ENCODE measurements at regions not wholly inside any gene's neighbourhood (a gene's known extent, or its start where the extent isn't known, plus 50 kb on each side); places are given as distances from the start of the nearest gene placed in this dataset.

GRCh38 chr4:132384709-132385108 lies 764.4 kb upstream of the PCDH10 start:
- Histone ChIP-seq H3K36me3 (ENCODE audit: insufficient read depth, low read length) (no peaks in the 10 kb centered on the region), H3K4me1 (ENCODE audit: insufficient read depth, low read length, poor library complexity, severe bottlenecking) (no peaks in the 10 kb centered on the region), H3K9me3 (ENCODE audit: insufficient read depth, low read depth, low read length) (no peaks in the 10 kb centered on the region), H4K20me1 (ENCODE audit: insufficient read depth, low read length, poor library complexity, severe bottlenecking) (no peaks in the 10 kb centered on the region), H3K9ac (ENCODE audit: low read depth, low read length, poor library complexity, severe bottlenecking) (no peak overlapping the region), H3K27me3 (ENCODE audit: insufficient read depth, low read length, poor library complexity, severe bottlenecking) (no peaks in the 10 kb centered on the region), H3F3A (ENCODE audit: low read depth) (no peaks in the 10 kb centered on the region), H3K9me2 (replicated peaks; ENCODE audit: low read depth, low read length) (no peaks in the 10 kb centered on the region), H2AFZ (ENCODE audit: low read length) (no peak overlapping the region), H3K4me3 (ENCODE audit: low read length, poor library complexity, severe bottlenecking) (no peak overlapping the region), H3K4me2 (ENCODE audit: low read depth, low read length, poor library complexity, severe bottlenecking) (no peak overlapping the region), H3K79me2 (ENCODE audit: insufficient read depth, low read length) (no peaks in the 10 kb centered on the region)
- no peak for TF ChIP-seq CTCF (conservative IDR thresholded peaks at IDR 0.05; ENCODE audit: low read length)
- TF ChIP-seq EZH2phosphoT487 (IDR thresholded peaks at IDR 0.05; ENCODE audit: borderline replicate concordance): no peak

GRCh38 chr4:132386130-132386529 lies 763.0 kb upstream of the PCDH10 start:
- H3K9me2 ChIP-seq (replicated peaks; ENCODE audit: low read depth, low read length): no peaks in the 10 kb centered on the region
- no peak overlapping the region for H3K4me2 ChIP-seq (ENCODE audit: low read depth, low read length, poor library complexity, severe bottlenecking)
- H3K36me3 ChIP-seq (ENCODE audit: insufficient read depth, low read length): no peaks in the 10 kb centered on the region
- H3K4me3 ChIP-seq (ENCODE audit: low read length, poor library complexity, severe bottlenecking): no peak overlapping the region
- H3F3A ChIP-seq (ENCODE audit: low read depth): no peaks in the 10 kb centered on the region
- no peak overlapping the region for H2AFZ ChIP-seq (ENCODE audit: low read length)
- no peaks in the 10 kb centered on the region for H4K20me1 ChIP-seq (ENCODE audit: insufficient read depth, low read length, poor library complexity, severe bottlenecking)
- no peak overlapping the region for H3K9ac ChIP-seq (ENCODE audit: low read depth, low read length, poor library complexity, severe bottlenecking)
- TF ChIP-seq EZH2phosphoT487 (IDR thresholded peaks at IDR 0.05; ENCODE audit: borderline replicate concordance) (no peak), CTCF (conservative IDR thresholded peaks at IDR 0.05; ENCODE audit: low read length) (no peak)
- H3K79me2 ChIP-seq (ENCODE audit: insufficient read depth, low read length): no peaks in the 10 kb centered on the region
- no peaks in the 10 kb centered on the region for H3K9me3 ChIP-seq (ENCODE audit: insufficient read depth, low read depth, low read length)
- H3K27me3 ChIP-seq (ENCODE audit: insufficient read depth, low read length, poor library complexity, severe bottlenecking): no peaks in the 10 kb centered on the region
- no peaks in the 10 kb centered on the region for H3K4me1 ChIP-seq (ENCODE audit: insufficient read depth, low read length, poor library complexity, severe bottlenecking)

GRCh38 chr4:132387060-132387459 lies 762.0 kb upstream of the PCDH10 start:
- no peaks in the 10 kb centered on the region for H3K79me2 ChIP-seq (ENCODE audit: insufficient read depth, low read length)
- H4K20me1 ChIP-seq (ENCODE audit: insufficient read depth, low read length, poor library complexity, severe bottlenecking): no peaks in the 10 kb centered on the region
- TF ChIP-seq CTCF (conservative IDR thresholded peaks at IDR 0.05; ENCODE audit: low read length): no peak
- TF ChIP-seq EZH2phosphoT487 (IDR thresholded peaks at IDR 0.05; ENCODE audit: borderline replicate concordance): no peak
- H3K4me3 ChIP-seq (ENCODE audit: low read length, poor library complexity, severe bottlenecking): no peak overlapping the region
- H3K27me3 ChIP-seq (ENCODE audit: insufficient read depth, low read length, poor library complexity, severe bottlenecking): no peaks in the 10 kb centered on the region
- H3K4me2 ChIP-seq (ENCODE audit: low read depth, low read length, poor library complexity, severe bottlenecking): no peak overlapping the region
- no peaks in the 10 kb centered on the region for H3K9me2 ChIP-seq (replicated peaks; ENCODE audit: low read depth, low read length)
- H3F3A ChIP-seq (ENCODE audit: low read depth): no peaks in the 10 kb centered on the region
- H3K36me3 ChIP-seq (ENCODE audit: insufficient read depth, low read length): no peaks in the 10 kb centered on the region
- H2AFZ ChIP-seq (ENCODE audit: low read length): no peak overlapping the region
- no peaks in the 10 kb centered on the region for H3K9me3 ChIP-seq (ENCODE audit: insufficient read depth, low read depth, low read length)
- H3K4me1 ChIP-seq (ENCODE audit: insufficient read depth, low read length, poor library complexity, severe bottlenecking): no peaks in the 10 kb centered on the region
- H3K9ac ChIP-seq (ENCODE audit: low read depth, low read length, poor library complexity, severe bottlenecking): no peak overlapping the region

All from Loucy (cell line).